GM10248 (cell line): ENCODE measurements at regions not wholly inside any gene's neighbourhood (a gene's known extent, or its start where the extent isn't known, plus 50 kb on each side); places are given as distances from the start of the nearest gene placed in this dataset.

ENCODE experiments used
- CTCF ChIA-PET: fragments of 300-600 bp; sonication (Branson Sonifier 250); formaldehyde crosslinking; extraction: SDS; loops from one replicate; lab custom pipeline; 2021; ENCODE audit warnings: antibody characterized with exemption; lab: Yijun Ruan, JAX
- POLR2A ChIA-PET: fragments of 350-650 bp; sonication (Branson Sonifier 250); formaldehyde crosslinking; extraction: SDS; loops from one replicate; lab custom pipeline; 2020; ENCODE audit warnings: antibody characterized with exemption; lab: Yijun Ruan, JAX
- DNase-seq: peaks from one replicate; pipeline ENCODE4 v3.0.0; 2012; ENCODE audit errors: extremely low spot score
- CTCF ChIP-seq: IDR thresholded peaks from 2 replicates; pipeline ENCODE4 v1.5.1; 2012; ENCODE audit warnings: mild to moderate bottlenecking, low read depth; ENCODE audit errors: extremely low read depth, missing control alignments, control extremely low read depth

- CTCF ChIA-PET: no interaction called here
- POLR2A ChIA-PET: no interaction called here
- TF ChIP-seq CTCF: no peak
- no peak for DNase-seq
Measured at GRCh38 chr5:5017827-5018577, 122.1 kb upstream of the ADAMTS16 start.

- ChIA-PET POLR2A (no interaction called here), CTCF (no interaction called here)
- no peak for DNase-seq
- no peak for TF ChIP-seq CTCF
Measured at GRCh38 chr5:5018578-5018970, 121.6 kb upstream of the ADAMTS16 start.

GRCh38 chr5:5021436-5021835, 118.7 kb upstream of the ADAMTS16 start:
- CTCF ChIA-PET: no interaction called here
- POLR2A ChIA-PET: no interaction called here
- TF ChIP-seq CTCF: no peak
- no peak for DNase-seq

GRCh38 chr5:5025098-5025773, 114.9 kb upstream of the ADAMTS16 start:
- ChIA-PET CTCF (interaction anchor here (0.9 to 2.1 kb wide), 3 partner anchors 12 to 39 kb away, joined by 3 to 7 read pairs (median 3); no protein-coding TSS in a partner anchor), POLR2A (no interaction called here)
- no peak for DNase-seq
- TF ChIP-seq CTCF: no peak

GRCh38 chr5:5025774-5026408, 114.2 kb upstream of the ADAMTS16 start:
- POLR2A ChIA-PET: interaction anchor here (0.5 kb wide), 1 partner anchor 63 kb away, joined by 3 read pairs; no protein-coding TSS in a partner anchor
- no peak for TF ChIP-seq CTCF
- CTCF ChIA-PET: interaction anchor here (0.9 to 2.1 kb wide), 4 partner anchors 10 to 38 kb away, joined by 3 to 7 read pairs (median 3); no protein-coding TSS in a partner anchor
- no peak for DNase-seq

- no peak for DNase-seq
Measured at GRCh38 chr5:5026409-5026785, 113.7 kb upstream of the ADAMTS16 start.

More at GRCh38 chr5:5026409-5026785, 113.7 kb upstream of the ADAMTS16 start:
- no peak for TF ChIP-seq CTCF
- CTCF ChIA-PET: interaction anchor here (1.0 to 2.1 kb wide), 3 partner anchors 9 to 37 kb away, joined by 3 to 7 read pairs (median 3); no protein-coding TSS in a partner anchor
- POLR2A ChIA-PET: interaction anchor here (0.5 kb wide), 1 partner anchor 62 kb away, joined by 3 read pairs; no protein-coding TSS in a partner anchor
